IPS DF 6.9 (cell line): ENCODE measurements at regions not wholly inside any gene's neighbourhood (a gene's known extent, or its start where the extent isn't known, plus 50 kb on each side); places are given as distances from the start of the nearest gene placed in this dataset.
"Not testable (repeated sequence)": the region's sequence is repeated elsewhere in the genome, so short reads cannot be mapped to it uniquely, and the experiment has no call there.

Experiments used
- DNase-seq: peaks from one replicate; pipeline ENCODE4 v3.0.0-alpha.2; 2013; ENCODE audit warnings: low read depth, low spot score
- H3K27ac ChIP-seq: one replicate; pipeline ENCODE4 v1.5.1; 2013; ENCODE audit warnings: low read length, control low read depth
- H3K27me3 ChIP-seq: 2 replicates; pipeline ENCODE4 v1.6.1; 2013; ENCODE audit warnings: mild to moderate bottlenecking, low read length; ENCODE audit not compliant: control insufficient read depth, insufficient read depth
- H3K36me3 ChIP-seq: 2 replicates; pipeline ENCODE4 v1.6.1; 2013; ENCODE audit warnings: low read length; ENCODE audit not compliant: control insufficient read depth, insufficient read depth
- H3K4me1 ChIP-seq: 2 replicates; pipeline ENCODE4 v1.6.1; 2013; ENCODE audit warnings: low read length; ENCODE audit not compliant: control insufficient read depth, insufficient read depth
- H3K4me3 ChIP-seq: 2 replicates; pipeline ENCODE4 v1.5.1; 2013; ENCODE audit warnings: mild to moderate bottlenecking, low read length
- H3K9me3 ChIP-seq: 2 replicates; pipeline ENCODE4 v1.6.1; 2013; ENCODE audit warnings: low read length, inconsistent platforms; ENCODE audit not compliant: control insufficient read depth, insufficient read depth
- WGBS: extraction: QIAGEN DNeasy Blood & Tissue Kit; methylation state at CpG from one replicate; pipeline ENCODE4 v1.1.7; 2013; ENCODE audit warnings: mixed read lengths, missing lambda C conversion rate; ENCODE audit not compliant: insufficient read length, insufficient coverage; 5-methylcytosine and 5-hydroxymethylcytosine counted together

GRCh38 chr3:125915792-125916375 lies 53.1 kb upstream of the ROPN1B start:
- not testable (repeated sequence) for H3K27ac ChIP-seq, H3K27me3 ChIP-seq, H3K9me3 ChIP-seq, H3K4me1 ChIP-seq, H3K36me3 ChIP-seq
- peak overlapping the region; percentile 17; the same call in 1 of the 2 replicates for H3K4me3 ChIP-seq
- peak; percentile 82 for DNase-seq
- WGBS: no CpG with 5 or more reads among the region's 40 CpGs

GRCh38 chr3:125916376-125916978 lies 52.5 kb upstream of the ROPN1B start:
- no peak for DNase-seq
- WGBS: no CpG with 5 or more reads among the region's 58 CpGs
- no peaks in the 10 kb centered on the region for H3K9me3 ChIP-seq
- no peak overlapping the region for H3K27ac ChIP-seq
- no peaks in the 10 kb centered on the region for H3K27me3 ChIP-seq
- peaks cover 1% of the 10 kb centered on the region; the same call in 1 of the 2 replicates for H3K4me1 ChIP-seq
- H3K36me3 ChIP-seq: no peaks in the 10 kb centered on the region
- peak overlapping the region; percentile 78; the same call in 1 of the 2 replicates for H3K4me3 ChIP-seq

DNA sequence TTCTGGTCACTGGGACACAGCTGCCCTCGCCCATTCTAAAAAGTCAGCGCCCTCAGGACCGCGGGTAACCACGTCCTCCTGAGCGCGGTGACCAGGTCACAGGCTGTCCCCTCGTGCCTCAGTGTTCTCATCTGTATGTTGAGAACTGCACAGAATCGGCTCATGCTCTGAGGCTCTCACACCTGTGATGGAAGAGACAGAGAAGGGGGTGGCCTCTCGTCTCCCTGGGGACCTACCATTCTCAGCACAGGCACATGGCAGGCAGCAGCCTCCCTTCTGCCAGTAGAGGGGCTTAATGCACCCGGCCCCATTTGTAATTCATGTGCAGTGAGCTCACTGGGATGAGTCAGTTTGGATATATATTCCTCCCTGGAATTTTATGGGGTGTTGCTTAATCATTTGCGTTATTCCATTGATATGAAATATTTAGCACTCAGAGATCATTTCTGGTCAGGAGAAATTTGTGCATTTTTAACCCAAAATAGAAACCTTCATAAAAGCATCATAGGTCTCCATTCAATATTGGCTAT lies 51.9 kb upstream of the ROPN1B start:
- H3K9me3 ChIP-seq, DNase-seq, H3K36me3 ChIP-seq, H3K27ac ChIP-seq, H3K27me3 ChIP-seq, H3K4me1 ChIP-seq: not testable (repeated sequence)
- no CpG with 5 or more reads among the region's 12 CpGs for WGBS
- peak overlapping the region; percentile 78; the same call in 1 of the 2 replicates for H3K4me3 ChIP-seq

GRCh38 chr3:125918024-125918423 lies 51.0 kb upstream of the ROPN1B start:
- not testable (repeated sequence) for H3K27me3 ChIP-seq, H3K27ac ChIP-seq
- WGBS: no CpG with 5 or more reads among the region's 1 CpG

DNA sequence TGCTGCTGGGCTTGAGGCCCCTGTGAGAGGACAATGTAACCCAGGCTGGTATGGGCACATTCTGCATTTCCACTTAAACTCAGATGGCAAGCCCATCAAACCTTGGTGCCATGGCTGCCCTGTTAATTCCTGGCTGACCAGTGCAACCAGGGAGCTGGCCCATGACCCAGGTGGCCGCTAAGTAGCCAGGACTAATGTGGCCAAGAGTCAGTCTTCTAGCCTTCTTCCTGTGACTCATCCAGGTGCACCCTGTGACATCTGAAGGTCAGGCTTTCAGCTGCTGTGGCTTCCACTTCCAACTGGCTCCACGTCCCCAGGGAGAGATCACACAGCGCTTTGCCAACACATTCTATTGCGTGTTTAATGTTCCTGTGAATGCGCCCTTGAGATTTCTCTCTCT lies 50.5 kb upstream of the ROPN1B start:
- not testable (repeated sequence) for H3K27me3 ChIP-seq, DNase-seq, H3K36me3 ChIP-seq, H3K4me3 ChIP-seq, H3K4me1 ChIP-seq, H3K9me3 ChIP-seq, H3K27ac ChIP-seq
- no CpG with 5 or more reads among the region's 5 CpGs for WGBS

More at GRCh38 chr3:125918024-125918423, 51.0 kb upstream of the ROPN1B start:
- not testable (repeated sequence) for H3K36me3 ChIP-seq, H3K4me3 ChIP-seq, H3K9me3 ChIP-seq, H3K4me1 ChIP-seq, DNase-seq

GRCh38 chr3:125918866-125919265 lies 50.1 kb upstream of the ROPN1B start:
- DNase-seq, H3K36me3 ChIP-seq, H3K27ac ChIP-seq, H3K9me3 ChIP-seq, H3K27me3 ChIP-seq, H3K4me3 ChIP-seq, H3K4me1 ChIP-seq: not testable (repeated sequence)
- WGBS: no CpG with 5 or more reads among the region's 2 CpGs
